Psoas muscle (tissue), 7 donors: ENCODE measurements at regions not wholly inside any gene's neighbourhood (a gene's known extent, or its start where the extent isn't known, plus 50 kb on each side); places are given as distances from the start of the nearest gene placed in this dataset.

Experiments used
- ATAC-seq, 4 donors: fragments of 200-7000 bp; cut with Tn5 transposase; one replicate each; pipeline ENCODE4 v1.9.1; 2020; ENCODE audit warnings: moderate library complexity in 3 of 4, mild to moderate bottlenecking in 2 of 4
- DNase-seq, 2 donors: peaks; one replicate each; pipeline ENCODE4 v3.0.0-alpha.2; 2020
- H3K27ac ChIP-seq: fragments of 200-600 bp; one replicate; pipeline ENCODE4 v1.8.0; 2022
- H3K27me3 ChIP-seq, 3 donors: fragments of 200-600 bp in 1 of 3; one replicate each; pipeline versions ENCODE4 v1.6.1 to v1.8.0; 2013 to 2022; ENCODE audit warnings: low read length in 2 of 3, mild to moderate bottlenecking in 2 of 3, moderate library complexity in 1 of 3; ENCODE audit not compliant: insufficient read depth in 3 of 3
- H3K36me3 ChIP-seq, 2 donors: fragments of 200-600 bp in 1 of 2; one replicate each; pipeline versions ENCODE4 v1.6.1 to v1.8.0; 2013 to 2022; ENCODE audit warnings: low read depth in 1 of 2, mild to moderate bottlenecking in 1 of 2, moderate library complexity in 1 of 2; ENCODE audit not compliant: insufficient read depth in 1 of 2
- H3K4me1 ChIP-seq: fragments of 200-600 bp; one replicate; pipeline ENCODE4 v1.8.0; 2022
- H3K4me3 ChIP-seq: fragments of 200-600 bp; one replicate; pipeline ENCODE4 v1.8.0; 2022; ENCODE audit warnings: mild to moderate bottlenecking
- H3K9me3 ChIP-seq: fragments of 200-600 bp; one replicate; pipeline ENCODE4 v1.8.0; 2022
- WGBS, 3 donors: extraction: QIAGEN DNeasy Blood & Tissue Kit; methylation state at CpG; one replicate each; pipeline versions ENCODE4 v1.1.6 to v1.1.7; 2013; 5-methylcytosine and 5-hydroxymethylcytosine counted together
- intact Hi-C, 2 donors: fragments of 100-400 bp; cut with DNase I; formaldehyde crosslinking; loops; one replicate each; pipeline versions ENCODE4 v1.11.0 to v1.14.2; 2022
- TF ChIP-seq, protein P1 (sequence below): fragments of 200-600 bp; IDR thresholded peaks from one replicate; pipeline ENCODE4 v1.8.0; 2022; ENCODE audit warnings: antibody characterized with exemption
- donor health status: healthy with polysubstance abuse.
- donor health status: DM: no; HTN: no; CAD: no; lungs with moderate emphysema.
- donor health status: Bipolar disorder and iron deficiency.
- donor health status: healthy.
- donor health status: DM: yes; HTN: yes; CAD: no.
- donor health status: DM: no; HTN: no; CAD: no.
- donor health status: DM: yes; HTN: yes; CAD: no.

DNA sequence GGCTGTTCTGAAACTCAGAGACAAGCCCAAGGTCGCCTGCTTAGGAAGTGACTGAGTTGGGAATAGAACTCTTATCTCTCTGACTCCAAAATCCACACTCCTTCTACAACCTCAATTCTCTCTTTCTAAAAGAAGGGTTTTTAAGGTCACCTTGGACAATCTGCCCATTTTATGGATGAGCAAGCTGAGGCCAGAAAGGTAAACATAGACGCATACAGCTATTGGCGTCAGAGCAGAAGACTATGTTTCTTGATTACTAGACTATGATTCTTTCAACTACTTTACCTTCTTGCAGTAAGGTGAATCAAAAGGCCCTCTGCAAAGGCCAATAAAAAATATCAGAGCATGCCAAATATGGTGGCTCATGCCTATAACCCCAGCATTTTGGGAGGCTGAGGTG lies 276.6 kb downstream of the CLIC5 start:
- ATAC-seq (no peak), DNase-seq (no peak)
- intact Hi-C loops: no loop called here
- 94 to 99% (median 98%) methylated on average over 3 of the region's 3 CpGs for WGBS, 3 donors
- Histone ChIP-seq H3K27ac (no peak overlapping the region), H3K9me3 (no peaks in the 10 kb centered on the region), H3K27me3 (no peaks in the 10 kb centered on the region), H3K4me1 (no peaks in the 10 kb centered on the region), H3K4me3 (no peak overlapping the region), H3K36me3 (no peaks in the 10 kb centered on the region)
- TF ChIP-seq, protein P1, sequence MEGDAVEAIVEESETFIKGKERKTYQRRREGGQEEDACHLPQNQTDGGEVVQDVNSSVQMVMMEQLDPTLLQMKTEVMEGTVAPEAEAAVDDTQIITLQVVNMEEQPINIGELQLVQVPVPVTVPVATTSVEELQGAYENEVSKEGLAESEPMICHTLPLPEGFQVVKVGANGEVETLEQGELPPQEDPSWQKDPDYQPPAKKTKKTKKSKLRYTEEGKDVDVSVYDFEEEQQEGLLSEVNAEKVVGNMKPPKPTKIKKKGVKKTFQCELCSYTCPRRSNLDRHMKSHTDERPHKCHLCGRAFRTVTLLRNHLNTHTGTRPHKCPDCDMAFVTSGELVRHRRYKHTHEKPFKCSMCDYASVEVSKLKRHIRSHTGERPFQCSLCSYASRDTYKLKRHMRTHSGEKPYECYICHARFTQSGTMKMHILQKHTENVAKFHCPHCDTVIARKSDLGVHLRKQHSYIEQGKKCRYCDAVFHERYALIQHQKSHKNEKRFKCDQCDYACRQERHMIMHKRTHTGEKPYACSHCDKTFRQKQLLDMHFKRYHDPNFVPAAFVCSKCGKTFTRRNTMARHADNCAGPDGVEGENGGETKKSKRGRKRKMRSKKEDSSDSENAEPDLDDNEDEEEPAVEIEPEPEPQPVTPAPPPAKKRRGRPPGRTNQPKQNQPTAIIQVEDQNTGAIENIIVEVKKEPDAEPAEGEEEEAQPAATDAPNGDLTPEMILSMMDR: no peak

GRCh38 chr6:45738057-45738455 lies 277.6 kb downstream of the CLIC5 start:
- DNase-seq: no peak
- Histone ChIP-seq H3K4me3 (no peak overlapping the region), H3K27me3 (no peaks in the 10 kb centered on the region), H3K36me3 (no peaks in the 10 kb centered on the region), H3K4me1 (no peaks in the 10 kb centered on the region), H3K9me3 (no peaks in the 10 kb centered on the region), H3K27ac (no peak overlapping the region)
- TF ChIP-seq, protein P1: no peak
- intact Hi-C loops: no loop called here
- no peak for ATAC-seq
- 83 to 91% (median 89%) methylated on average over 5 of the region's 5 CpGs for WGBS, 3 donors

DNA sequence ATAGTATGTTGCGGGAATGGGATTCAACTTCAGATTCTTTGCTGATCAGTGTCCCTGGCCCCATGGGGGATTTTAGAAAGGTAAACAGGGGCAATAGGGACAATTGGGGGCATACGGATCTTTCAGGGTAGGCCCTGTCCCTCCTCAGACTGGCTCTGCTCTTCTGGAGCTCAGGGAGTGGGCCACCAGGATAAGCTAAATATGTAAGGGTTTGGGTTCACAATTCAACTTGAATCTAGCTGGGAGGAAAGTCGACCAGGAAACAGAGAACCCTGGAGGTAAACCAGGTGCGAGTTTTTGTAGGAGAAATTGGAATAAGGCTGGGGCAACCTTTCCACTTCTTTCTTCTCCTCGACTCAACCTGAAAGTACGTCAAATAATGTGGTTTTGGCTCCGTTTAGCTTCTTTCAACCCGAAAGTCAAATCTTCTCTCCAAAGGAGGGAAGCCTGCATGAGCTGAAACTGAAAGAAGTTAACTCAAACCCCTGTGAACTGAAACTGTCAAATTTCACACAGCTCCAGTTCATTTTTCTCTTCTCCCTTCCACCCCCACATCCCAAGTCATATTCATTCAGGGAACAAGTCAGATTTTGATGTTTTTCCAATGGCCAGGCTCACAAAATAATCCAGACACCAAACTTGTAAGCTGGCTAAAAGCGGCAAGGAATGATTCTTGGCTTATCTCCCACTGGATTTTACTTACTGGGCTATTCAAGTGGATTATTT lies 278.2 kb downstream of the CLIC5 start:
- TF ChIP-seq, protein P1: no peak
- H3K4me3 ChIP-seq: no peak overlapping the region
- 80 to 87% (median 86%) methylated on average over 9 of the region's 9 CpGs for WGBS, 3 donors

DNA sequence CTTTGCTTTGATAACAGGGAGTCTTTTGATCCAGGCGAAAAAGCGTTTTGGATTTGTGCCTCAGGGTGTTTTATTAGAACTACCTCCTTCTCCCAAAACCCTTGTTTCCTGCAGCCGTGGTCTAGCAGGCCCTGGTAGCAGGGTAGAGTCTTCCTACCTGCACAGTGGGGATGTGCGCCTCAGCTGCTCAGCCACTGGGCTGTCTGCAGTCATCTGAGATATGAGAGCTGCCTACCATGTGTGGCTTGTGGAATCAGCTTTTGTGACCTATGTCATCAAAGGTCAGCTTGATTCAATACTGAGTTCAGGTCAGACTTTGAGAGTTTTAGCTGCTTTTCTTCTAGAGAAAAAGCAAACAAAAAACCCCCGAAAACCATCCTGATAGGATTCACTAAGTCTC lies 279.5 kb downstream of the CLIC5 start:
- Histone ChIP-seq H3K27me3 (no peaks in the 10 kb centered on the region), H3K4me3 (no peak overlapping the region), H3K4me1 (no peaks in the 10 kb centered on the region), H3K9me3 (no peaks in the 10 kb centered on the region), H3K27ac (no peak overlapping the region), H3K36me3 (no peaks in the 10 kb centered on the region)
- WGBS, 3 donors: 90 to 95% (median 93%) methylated on average over 5 of the region's 5 CpGs
- TF ChIP-seq, protein P1: no peak
- intact Hi-C loops: no loop called here
- ATAC-seq (no peak), DNase-seq (no peak)

More for the DNA sequence above, 278.2 kb downstream of the CLIC5 start:
- Histone ChIP-seq H3K4me1 (no peaks in the 10 kb centered on the region), H3K9me3 (no peaks in the 10 kb centered on the region), H3K27ac (no peak overlapping the region), H3K36me3 (no peaks in the 10 kb centered on the region), H3K27me3 (no peaks in the 10 kb centered on the region)
- ATAC-seq (no peak), DNase-seq (no peak)
- intact Hi-C loops: no loop called here

DNA sequence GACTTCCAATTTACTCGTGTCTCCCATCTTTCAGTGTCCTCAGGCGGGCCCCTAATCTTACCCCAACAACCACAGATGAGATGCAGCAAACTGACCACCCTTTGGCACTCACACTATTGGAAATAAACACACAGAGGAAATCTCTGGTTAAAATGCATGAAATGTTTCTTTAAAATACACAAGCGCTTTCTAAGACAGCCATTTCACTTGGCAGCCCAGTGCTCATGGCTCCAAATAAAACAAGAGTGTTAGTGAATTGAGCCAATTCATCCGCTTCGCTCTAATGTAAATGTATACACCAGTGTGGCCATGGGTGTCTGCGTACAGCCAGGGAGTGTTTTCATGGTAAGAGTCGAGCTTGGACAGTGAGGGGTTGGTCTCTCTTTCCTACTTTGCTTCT lies 282.9 kb downstream of the CLIC5 start:
- TF ChIP-seq, protein P1: no peak
- Histone ChIP-seq H3K9me3 (no peaks in the 10 kb centered on the region), H3K4me1 (no peaks in the 10 kb centered on the region), H3K4me3 (no peak overlapping the region), H3K36me3 (no peaks in the 10 kb centered on the region), H3K27ac (no peak overlapping the region), H3K27me3 (no peaks in the 10 kb centered on the region)
- intact Hi-C loops: no loop called here
- WGBS, 3 donors: 71 to 74% (median 72%) methylated on average over 7 of the region's 7 CpGs
- ATAC-seq (no peak), DNase-seq (no peak)
